ENCODE measurements at regions not wholly inside any gene's neighbourhood (a gene's known extent, or its start where the extent isn't known, plus 50 kb on each side); places are given as distances from the start of the nearest gene placed in this dataset.

GRCh38 chr22:48039326-48039725 lies 1276.9 kb downstream of the TBC1D22A start:
- no peak for DNase-seq

- no peak for DNase-seq
These were observed 1275.2 kb downstream of the TBC1D22A start for GRCh38 chr22:48037618-48038017.

GRCh38 chr22:48035897-48036296 lies 1273.4 kb downstream of the TBC1D22A start:
- DNase-seq = no peak

GRCh38 chr22:48031589-48031988 lies 1269.1 kb downstream of the TBC1D22A start:
- DNase-seq = no peak

GRCh38 chr22:48025096-48025495 lies 1262.6 kb downstream of the TBC1D22A start:
- DNase-seq = no peak

GRCh38 chr22:48021991-48022401 lies 1259.5 kb downstream of the TBC1D22A start:
- no peak for DNase-seq

GRCh38 chr22:48018346-48018745 lies 1255.9 kb downstream of the TBC1D22A start:
- no peak for DNase-seq

- no peak for DNase-seq
These were observed 1253.3 kb downstream of the TBC1D22A start for GRCh38 chr22:48015701-48016100.

- no peak for DNase-seq
These were observed 1242.5 kb downstream of the TBC1D22A start for GRCh38 chr22:48004936-48005335.

- no peak for DNase-seq
These were observed 1241.6 kb downstream of the TBC1D22A start for GRCh38 chr22:48004038-48004437.

GRCh38 chr22:48001101-48001500 lies 1238.7 kb downstream of the TBC1D22A start:
- DNase-seq = no peak

- DNase-seq = no peak
These were observed 1235.2 kb downstream of the TBC1D22A start for GRCh38 chr22:47997612-47998011.

- DNase-seq = no peak
These were observed 1234.7 kb downstream of the TBC1D22A start for GRCh38 chr22:47997052-47997590.

GRCh38 chr22:47996446-47996857 lies 1234.0 kb downstream of the TBC1D22A start:
- DNase-seq = no peak

GRCh38 chr22:47995718-47996117 lies 1233.3 kb downstream of the TBC1D22A start:
- DNase-seq = no peak

GRCh38 chr22:47995264-47995627 lies 1232.8 kb downstream of the TBC1D22A start:
- DNase-seq = no peak

- no peak for DNase-seq
These were observed 1232.3 kb downstream of the TBC1D22A start for GRCh38 chr22:47994601-47995263.

- no peak for DNase-seq
These were observed 1231.6 kb downstream of the TBC1D22A start for GRCh38 chr22:47994045-47994444.

- no peak for DNase-seq
These were observed 1228.0 kb downstream of the TBC1D22A start for GRCh38 chr22:47990481-47990880.

GRCh38 chr22:47987885-47988515 lies 1225.5 kb downstream of the TBC1D22A start:
- DNase-seq = no peak

- no peak for DNase-seq
These were observed 1213.8 kb downstream of the TBC1D22A start for GRCh38 chr22:47976219-47976618.

GRCh38 chr22:47967831-47968230 lies 1205.4 kb downstream of the TBC1D22A start:
- no peak for DNase-seq

- no peak for DNase-seq
These were observed 1203.9 kb downstream of the TBC1D22A start for GRCh38 chr22:47966316-47966715.

GRCh38 chr22:47965896-47966295 lies 1203.4 kb downstream of the TBC1D22A start:
- DNase-seq = no peak
